ENCODE measurements at regions not wholly inside any gene's neighbourhood (a gene's known extent, or its start where the extent isn't known, plus 50 kb on each side); places are given as distances from the start of the nearest gene placed in this dataset.

DNA sequence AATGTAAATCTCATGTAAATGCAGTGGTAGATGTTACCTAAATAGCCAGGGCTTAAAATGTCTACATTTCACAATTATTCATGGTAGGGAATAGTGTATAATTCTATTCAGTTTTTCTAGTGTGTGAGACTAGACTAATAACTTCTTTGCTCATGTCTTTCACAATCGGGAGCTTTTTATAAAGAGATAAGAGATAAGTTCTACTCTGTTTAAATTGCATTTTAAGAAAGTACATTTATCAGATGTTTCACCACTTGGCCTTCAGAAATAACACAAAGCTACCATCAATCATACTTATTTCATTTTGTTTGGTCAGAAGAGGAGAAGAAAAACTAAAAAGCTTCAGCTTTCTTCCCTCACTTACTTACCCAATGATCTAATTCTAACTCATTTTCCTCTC lies 725.5 kb upstream of the FLRT2 start:
- TF ChIP-seq POLR2AphosphoS5 (IDR thresholded peaks at IDR 0.05; ENCODE audit: insufficient read depth, low read depth, low read length) = no peak
- TF ChIP-seq MAX (IDR thresholded peaks at IDR 0.05; ENCODE audit: insufficient read depth, insufficient read length) = no peak
- TF ChIP-seq CTCF (IDR thresholded peaks at IDR 0.05; ENCODE audit: extremely low read depth in 1 of 2, insufficient read depth in 1 of 2, low read depth in 1 of 2, low read length in 2 of 2) = no peak
- TF ChIP-seq POLR2A (IDR thresholded peaks at IDR 0.05; ENCODE audit: low read depth, low read length) = no peak
- no peak for TF ChIP-seq EZH2 (IDR thresholded peaks at IDR 0.05; ENCODE audit: borderline replicate concordance, low read depth, low read length, severe bottlenecking)
- TF ChIP-seq JUN (IDR thresholded peaks at IDR 0.05; ENCODE audit: borderline replicate concordance, insufficient read depth, insufficient read length, low read depth) = no peak
- TF ChIP-seq MYC (IDR thresholded peaks at IDR 0.05; ENCODE audit: low read depth, low read length) = no peak
- no peak for TF ChIP-seq GATA2 (IDR thresholded peaks at IDR 0.05; ENCODE audit: insufficient read depth, insufficient read length, low read depth, low read length)
